Esophagus squamous epithelium (tissue), 4 donors: ENCODE measurements at regions not wholly inside any gene's neighbourhood (a gene's known extent, or its start where the extent isn't known, plus 50 kb on each side); places are given as distances from the start of the nearest gene placed in this dataset.

Experiments
- POLR2A ChIP-seq, 4 donors: fragments of 450-650 bp; IDR thresholded peaks; one replicate each; pipeline ENCODE4 v1.6.1; 2017; ENCODE audit warnings: antibody characterized with exemption in 4 of 4, mild to moderate bottlenecking in 4 of 4, moderate library complexity in 3 of 4
- TF ChIP-seq, protein P1 (sequence below), 6 experiments: fragments of 450-650 bp in 4 of 6; fragments of 200-600 bp in 2 of 6; sonication (generic) in 2 of 6; IDR thresholded peaks; one replicate each; pipeline ENCODE4 v1.5.1; 2016 to 2019; ENCODE audit warnings: antibody characterized with exemption in 6 of 6, mild to moderate bottlenecking in 4 of 6, moderate library complexity in 4 of 6

DNA sequence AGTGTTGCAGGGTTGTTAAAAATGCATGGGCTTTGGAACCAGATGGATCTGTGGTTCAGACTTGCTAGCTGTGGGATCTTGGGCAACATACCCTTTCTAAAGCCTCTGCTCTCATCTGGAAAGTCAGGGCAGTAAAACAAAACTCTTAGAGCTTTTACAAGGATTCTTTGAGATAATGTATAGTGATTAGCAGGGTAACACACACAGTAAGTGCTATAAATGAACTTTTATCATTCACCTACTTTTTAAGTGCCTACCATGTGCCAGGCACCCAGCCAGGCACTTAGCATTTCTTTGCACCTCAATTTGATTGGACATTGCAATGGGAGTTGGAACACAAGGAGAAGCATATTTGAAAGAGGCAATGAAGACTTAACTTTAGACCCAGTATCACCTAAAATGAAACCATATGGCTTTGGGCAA, 208.6 kb upstream of the PAPPA start:
- TF ChIP-seq, protein P1, sequence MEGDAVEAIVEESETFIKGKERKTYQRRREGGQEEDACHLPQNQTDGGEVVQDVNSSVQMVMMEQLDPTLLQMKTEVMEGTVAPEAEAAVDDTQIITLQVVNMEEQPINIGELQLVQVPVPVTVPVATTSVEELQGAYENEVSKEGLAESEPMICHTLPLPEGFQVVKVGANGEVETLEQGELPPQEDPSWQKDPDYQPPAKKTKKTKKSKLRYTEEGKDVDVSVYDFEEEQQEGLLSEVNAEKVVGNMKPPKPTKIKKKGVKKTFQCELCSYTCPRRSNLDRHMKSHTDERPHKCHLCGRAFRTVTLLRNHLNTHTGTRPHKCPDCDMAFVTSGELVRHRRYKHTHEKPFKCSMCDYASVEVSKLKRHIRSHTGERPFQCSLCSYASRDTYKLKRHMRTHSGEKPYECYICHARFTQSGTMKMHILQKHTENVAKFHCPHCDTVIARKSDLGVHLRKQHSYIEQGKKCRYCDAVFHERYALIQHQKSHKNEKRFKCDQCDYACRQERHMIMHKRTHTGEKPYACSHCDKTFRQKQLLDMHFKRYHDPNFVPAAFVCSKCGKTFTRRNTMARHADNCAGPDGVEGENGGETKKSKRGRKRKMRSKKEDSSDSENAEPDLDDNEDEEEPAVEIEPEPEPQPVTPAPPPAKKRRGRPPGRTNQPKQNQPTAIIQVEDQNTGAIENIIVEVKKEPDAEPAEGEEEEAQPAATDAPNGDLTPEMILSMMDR (IDR thresholded peaks at IDR 0.05): no peak
- TF ChIP-seq POLR2A (IDR thresholded peaks at IDR 0.05): no peak
